ENCODE measurements at regions not wholly inside any gene's neighbourhood (a gene's known extent, or its start where the extent isn't known, plus 50 kb on each side); places are given as distances from the start of the nearest gene placed in this dataset.

GRCh38 chr3:178086144-178086825 is 450.0 kb upstream of the KCNMB2 start:
- DNase-seq: no peak
- H3K27me3 Mint-ChIP-seq (ENCODE audit: unreplicated experiment): no peaks in the 10 kb centered on the region
- H3K27ac Mint-ChIP-seq (ENCODE audit: unreplicated experiment): no peak overlapping the region
- H3K36me3 Mint-ChIP-seq (ENCODE audit: insufficient read depth, unreplicated experiment): no peaks in the 10 kb centered on the region
- no peaks in the 10 kb centered on the region for H3K9me3 Mint-ChIP-seq (ENCODE audit: low read depth, unreplicated experiment)
- no peak overlapping the region for H3K4me3 Mint-ChIP-seq (ENCODE audit: low read depth, unreplicated experiment)
- H3K4me1 Mint-ChIP-seq (ENCODE audit: low read depth, unreplicated experiment): peaks cover 7% of the 10 kb centered on the region
- intact Hi-C loops (cut with micrococcal nuclease; ENCODE audit: unreplicated experiment): no loop called here
- BruUV-seq (replicated peaks): no TSS peak
- no peak for TF ChIP-seq CTCF (IDR thresholded peaks at IDR 0.05; ENCODE audit: unreplicated experiment)
- CTCF ChIA-PET: interaction anchor here (1.1 kb wide), 1 partner anchor 1040 kb away, joined by 3 read pairs; no protein-coding TSS in a partner anchor

- H3K9me3 Mint-ChIP-seq (ENCODE audit: low read depth, unreplicated experiment): no peaks in the 10 kb centered on the region
- TF ChIP-seq CTCF (IDR thresholded peaks at IDR 0.05; ENCODE audit: unreplicated experiment): no peak
- H3K27ac Mint-ChIP-seq (ENCODE audit: unreplicated experiment): no peak overlapping the region
- DNase-seq: no peak
- H3K36me3 Mint-ChIP-seq (ENCODE audit: insufficient read depth, unreplicated experiment): no peaks in the 10 kb centered on the region
- H3K4me3 Mint-ChIP-seq (ENCODE audit: low read depth, unreplicated experiment): no peak overlapping the region
- BruUV-seq (replicated peaks): no TSS peak
- peaks cover 7% of the 10 kb centered on the region for H3K4me1 Mint-ChIP-seq (ENCODE audit: low read depth, unreplicated experiment)
- intact Hi-C loops (cut with micrococcal nuclease; ENCODE audit: unreplicated experiment): no loop called here
- no peaks in the 10 kb centered on the region for H3K27me3 Mint-ChIP-seq (ENCODE audit: unreplicated experiment)
- CTCF ChIA-PET: no interaction called here
These were observed 448.9 kb upstream of the KCNMB2 start for GRCh38 chr3:178087376-178087775.

- no peak for TF ChIP-seq CTCF (IDR thresholded peaks at IDR 0.05; ENCODE audit: unreplicated experiment)
- Mint-ChIP-seq H3K27me3 (ENCODE audit: unreplicated experiment) (no peaks in the 10 kb centered on the region), H3K4me1 (ENCODE audit: low read depth, unreplicated experiment) (peaks cover 7% of the 10 kb centered on the region), H3K36me3 (ENCODE audit: insufficient read depth, unreplicated experiment) (no peaks in the 10 kb centered on the region), H3K9me3 (ENCODE audit: low read depth, unreplicated experiment) (peaks cover 3% of the 10 kb centered on the region), H3K27ac (ENCODE audit: unreplicated experiment) (no peak overlapping the region), H3K4me3 (ENCODE audit: low read depth, unreplicated experiment) (no peak overlapping the region)
- DNase-seq: no peak
- CTCF ChIA-PET: no interaction called here
- intact Hi-C loops (cut with micrococcal nuclease; ENCODE audit: unreplicated experiment): no loop called here
- BruUV-seq (replicated peaks): no TSS peak
These were observed 447.3 kb upstream of the KCNMB2 start for GRCh38 chr3:178088963-178089362.

GRCh38 chr3:178090899-178091298 is 445.3 kb upstream of the KCNMB2 start:
- TF ChIP-seq CTCF (IDR thresholded peaks at IDR 0.05; ENCODE audit: unreplicated experiment): no peak
- H3K9me3 Mint-ChIP-seq (ENCODE audit: low read depth, unreplicated experiment): peaks cover 3% of the 10 kb centered on the region
- CTCF ChIA-PET: no interaction called here
- no peak overlapping the region for H3K27ac Mint-ChIP-seq (ENCODE audit: unreplicated experiment)
- H3K27me3 Mint-ChIP-seq (ENCODE audit: unreplicated experiment): no peaks in the 10 kb centered on the region
- intact Hi-C loops (cut with micrococcal nuclease; ENCODE audit: unreplicated experiment): no loop called here
- BruUV-seq (replicated peaks): no TSS peak
- DNase-seq: no peak
- H3K4me3 Mint-ChIP-seq (ENCODE audit: low read depth, unreplicated experiment): no peak overlapping the region
- no peaks in the 10 kb centered on the region for H3K36me3 Mint-ChIP-seq (ENCODE audit: insufficient read depth, unreplicated experiment)
- no peaks in the 10 kb centered on the region for H3K4me1 Mint-ChIP-seq (ENCODE audit: low read depth, unreplicated experiment)

All from Calu3 (cell line).